Stomach (tissue), 8 donors: ENCODE measurements at regions not wholly inside any gene's neighbourhood (a gene's known extent, or its start where the extent isn't known, plus 50 kb on each side); places are given as distances from the start of the nearest gene placed in this dataset.
A peak's percentile ranks its signal among the peaks of the same experiment; 100 is the strongest.

Experiments
- DNase-seq, 2 donors: peaks; one replicate each; pipeline versions ENCODE4 v3.0.0 to v3.0.0-alpha.2; 2013 to 2019
- H3K27ac ChIP-seq, 5 donors: fragments of 200-600 bp in 4 of 5; sonication (generic) in 4 of 5; one replicate each; pipeline ENCODE4 v1.5.1; 2013 to 2019; ENCODE audit warnings: mild to moderate bottlenecking in 1 of 5, moderate library complexity in 1 of 5
- H3K27me3 ChIP-seq, 3 donors: fragments of 200-600 bp; sonication (generic); one replicate each; pipeline ENCODE4 v1.5.1; 2017 to 2019; ENCODE audit warnings: mixed run types in 1 of 3
- H3K36me3 ChIP-seq, 4 donors: fragments of 200-600 bp; sonication (generic); 1 replicate in 3 of 4; 2 replicates in 1 of 4; pipeline ENCODE4 v1.5.1; 2016 to 2019
- H3K4me1 ChIP-seq, 4 donors: fragments of 200-600 bp; sonication (generic); one replicate each; pipeline ENCODE4 v1.5.1; 2016 to 2019
- H3K4me3 ChIP-seq, 4 donors: fragments of 200-600 bp; sonication (generic) in 3 of 4; one replicate each; pipeline ENCODE4 v1.5.1; 2016 to 2019; ENCODE audit warnings: mild to moderate bottlenecking in 1 of 4
- H3K9me3 ChIP-seq, 4 donors: fragments of 200-600 bp; sonication (generic); one replicate each; pipeline ENCODE4 v1.5.1; 2016 to 2019
- EP300 ChIP-seq: sonication (generic); formaldehyde crosslinking; IDR thresholded peaks from one replicate; pipeline ENCODE4 v1.6.1; 2017; ENCODE audit warnings: antibody characterized with exemption
- POLR2A ChIP-seq, 4 donors: fragments of 450-650 bp; IDR thresholded peaks; one replicate each; pipeline ENCODE4 v1.6.1; 2016; ENCODE audit warnings: antibody characterized with exemption in 4 of 4, control low read depth in 2 of 4, mild to moderate bottlenecking in 1 of 4, moderate library complexity in 1 of 4
- POLR2AphosphoS5 ChIP-seq, 3 donors: sonication (generic); formaldehyde crosslinking; IDR thresholded peaks; one replicate each; pipeline ENCODE4 v1.6.1; 2016; ENCODE audit warnings: antibody characterized with exemption in 3 of 3
- WGBS, 5 donors: extraction: QIAGEN DNeasy Blood & Tissue Kit in 3 of 5; methylation state at CpG; one replicate each; pipeline versions ENCODE4 v1.1.5 to v1.1.7; 2013 to 2018; 5-methylcytosine and 5-hydroxymethylcytosine counted together
- intact Hi-C: fragments of 100-400 bp; cut with DNase I; formaldehyde crosslinking; loops from one replicate; pipeline ENCODE4 v1.15.1; 2023; ENCODE audit warnings: low total_unique reads
- TF ChIP-seq, protein P1 (sequence below), 7 experiments: fragments of 450-650 bp in 4 of 7; fragments of 200-600 bp in 3 of 7; sonication (generic) in 3 of 7; IDR thresholded peaks; one replicate each; pipeline ENCODE4 v1.5.1; 2016 to 2019; ENCODE audit warnings: antibody characterized with exemption in 7 of 7, control low read depth in 2 of 7, mild to moderate bottlenecking in 1 of 7
- donor health status: healthy with polysubstance abuse.
- donor health status: Bipolar disorder and iron deficiency.
- donor health status: healthy.

DNA sequence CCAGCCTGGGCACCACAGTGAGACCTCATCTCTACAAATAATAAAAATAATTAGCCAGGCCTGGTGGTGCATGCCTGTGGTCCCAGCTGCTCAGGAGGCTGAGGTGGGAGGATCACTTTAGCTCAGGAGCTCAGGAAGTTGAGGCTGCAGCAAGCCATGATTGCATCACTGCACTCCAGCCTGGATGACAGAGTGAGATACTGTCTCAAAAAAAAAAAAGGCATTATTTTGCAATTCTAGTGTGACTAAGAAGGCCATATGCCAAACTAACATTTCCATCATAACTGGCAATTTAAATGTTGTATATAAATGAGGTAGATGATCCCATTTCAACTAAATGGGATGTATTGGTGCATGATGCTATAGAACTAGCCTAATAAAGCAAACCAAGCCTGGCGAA, 632.8 kb upstream of the KLF12 start:
- no peak overlapping the region for H3K4me3 ChIP-seq
- no peak for TF ChIP-seq POLR2AphosphoS5 (IDR thresholded peaks at IDR 0.05)
- TF ChIP-seq, protein P1, sequence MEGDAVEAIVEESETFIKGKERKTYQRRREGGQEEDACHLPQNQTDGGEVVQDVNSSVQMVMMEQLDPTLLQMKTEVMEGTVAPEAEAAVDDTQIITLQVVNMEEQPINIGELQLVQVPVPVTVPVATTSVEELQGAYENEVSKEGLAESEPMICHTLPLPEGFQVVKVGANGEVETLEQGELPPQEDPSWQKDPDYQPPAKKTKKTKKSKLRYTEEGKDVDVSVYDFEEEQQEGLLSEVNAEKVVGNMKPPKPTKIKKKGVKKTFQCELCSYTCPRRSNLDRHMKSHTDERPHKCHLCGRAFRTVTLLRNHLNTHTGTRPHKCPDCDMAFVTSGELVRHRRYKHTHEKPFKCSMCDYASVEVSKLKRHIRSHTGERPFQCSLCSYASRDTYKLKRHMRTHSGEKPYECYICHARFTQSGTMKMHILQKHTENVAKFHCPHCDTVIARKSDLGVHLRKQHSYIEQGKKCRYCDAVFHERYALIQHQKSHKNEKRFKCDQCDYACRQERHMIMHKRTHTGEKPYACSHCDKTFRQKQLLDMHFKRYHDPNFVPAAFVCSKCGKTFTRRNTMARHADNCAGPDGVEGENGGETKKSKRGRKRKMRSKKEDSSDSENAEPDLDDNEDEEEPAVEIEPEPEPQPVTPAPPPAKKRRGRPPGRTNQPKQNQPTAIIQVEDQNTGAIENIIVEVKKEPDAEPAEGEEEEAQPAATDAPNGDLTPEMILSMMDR (IDR thresholded peaks at IDR 0.05): no peak
- no peak for TF ChIP-seq EP300
- no peak for TF ChIP-seq POLR2A (IDR thresholded peaks at IDR 0.05)
- intact Hi-C loops: no loop called here
- no peaks in the 10 kb centered on the region for H3K36me3 ChIP-seq
- H3K27ac ChIP-seq: no peak overlapping the region
- 90 to 98% (median 95%) methylated on average over 1 of the region's 1 CpG for WGBS, 5 donors
- H3K9me3 ChIP-seq: no peaks in the 10 kb centered on the region
- H3K27me3 ChIP-seq: no peaks in the 10 kb centered on the region
- no peaks in the 10 kb centered on the region for H3K4me1 ChIP-seq
- DNase-seq: no peak

DNA sequence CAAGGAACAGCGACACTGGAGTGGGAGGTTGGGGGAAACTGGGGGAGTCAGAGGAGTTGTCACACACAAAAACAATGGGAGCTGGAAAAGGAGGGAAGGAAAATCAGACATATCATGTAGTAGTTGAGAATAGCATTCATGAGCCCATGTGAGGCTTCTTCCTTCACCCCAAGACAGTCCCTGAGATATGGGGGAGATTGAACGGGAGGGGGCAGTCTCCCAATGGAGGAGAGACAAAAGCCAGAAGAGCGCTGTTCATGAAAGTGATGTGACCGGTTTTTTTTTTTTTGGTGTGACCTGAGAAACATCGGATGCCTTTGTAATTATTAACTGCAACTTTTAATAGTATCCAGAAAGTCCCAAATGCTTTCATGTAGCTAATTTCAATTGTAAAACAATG, 631.8 kb upstream of the KLF12 start:
- TF ChIP-seq, protein P1 (IDR thresholded peaks at IDR 0.05): no peak
- no peak for TF ChIP-seq POLR2AphosphoS5 (IDR thresholded peaks at IDR 0.05)
- TF ChIP-seq EP300: no peak
- TF ChIP-seq POLR2A (IDR thresholded peaks at IDR 0.05): no peak
- H3K9me3 ChIP-seq: no peaks in the 10 kb centered on the region

DNA sequence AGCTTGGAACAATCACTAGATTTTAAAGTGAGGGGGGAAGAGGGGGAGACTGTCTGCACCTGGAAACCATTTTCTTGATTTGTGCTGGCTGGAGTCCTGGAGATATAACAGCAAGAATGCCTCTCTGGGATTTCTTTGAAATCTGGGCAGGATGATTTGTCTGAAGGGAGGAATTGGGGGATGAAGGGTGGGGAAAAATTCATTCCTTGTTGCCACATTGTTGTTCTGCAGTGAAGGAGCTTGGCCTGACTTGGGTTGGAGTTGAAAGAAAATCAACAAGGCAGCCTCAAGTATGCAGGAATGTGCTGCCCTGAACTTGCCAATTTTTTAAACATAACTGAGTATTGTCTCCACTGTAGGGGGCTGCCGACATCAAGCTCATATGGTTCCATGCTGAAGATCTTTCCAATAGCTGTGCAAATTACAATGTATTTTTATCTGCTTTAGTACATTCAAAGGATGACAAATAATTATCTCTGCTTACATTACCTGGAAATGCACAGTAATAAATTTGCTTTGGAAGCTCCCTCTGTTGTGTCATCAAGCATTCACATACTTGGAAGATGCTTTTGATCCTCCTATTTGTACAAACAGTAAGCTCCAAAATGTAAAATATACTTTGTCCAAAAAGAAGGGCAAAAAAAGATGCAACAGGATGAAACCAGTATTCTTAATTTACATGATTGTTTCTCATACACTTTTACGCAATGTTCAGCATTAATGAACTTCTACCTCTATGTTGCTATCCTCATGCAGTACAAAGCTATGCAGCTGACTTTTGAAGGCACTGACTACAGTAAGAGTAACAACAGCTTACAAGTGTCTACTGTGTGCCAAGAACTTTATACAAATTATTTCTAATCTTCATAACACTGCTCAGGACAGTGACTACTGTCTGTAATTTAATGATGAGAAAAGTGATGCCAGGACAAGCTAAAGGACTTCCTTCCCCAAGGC, 627.9 kb upstream of the KLF12 start:
- Histone ChIP-seq H3K36me3 (no peaks in the 10 kb centered on the region), H3K4me3 (no peak overlapping the region), H3K27ac (no peak overlapping the region), H3K9me3 (no peaks in the 10 kb centered on the region), H3K4me1 (no peaks in the 10 kb centered on the region), H3K27me3 (no peaks in the 10 kb centered on the region)
- TF ChIP-seq EP300 (no peak), POLR2AphosphoS5 (IDR thresholded peaks at IDR 0.05) (no peak), POLR2A (IDR thresholded peaks at IDR 0.05) (no peak)
- TF ChIP-seq, protein P1 (IDR thresholded peaks at IDR 0.05): no peak
- intact Hi-C loops: no loop called here
- WGBS, 5 donors: 70 to 90% (median 86%) methylated on average over 2 of the region's 2 CpGs
- peak in 1 of 2 donors; percentile 47 for DNase-seq

More for the DNA sequence above, 631.8 kb upstream of the KLF12 start:
- H3K4me1 ChIP-seq: no peaks in the 10 kb centered on the region
- H3K27ac ChIP-seq: no peak overlapping the region
- H3K36me3 ChIP-seq: no peaks in the 10 kb centered on the region
- intact Hi-C loops: no loop called here
- no peaks in the 10 kb centered on the region for H3K27me3 ChIP-seq
- no peak overlapping the region for H3K4me3 ChIP-seq
- 68 to 84% (median 78%) methylated on average over 5 of the region's 5 CpGs for WGBS, 5 donors
- no peak for DNase-seq

DNA sequence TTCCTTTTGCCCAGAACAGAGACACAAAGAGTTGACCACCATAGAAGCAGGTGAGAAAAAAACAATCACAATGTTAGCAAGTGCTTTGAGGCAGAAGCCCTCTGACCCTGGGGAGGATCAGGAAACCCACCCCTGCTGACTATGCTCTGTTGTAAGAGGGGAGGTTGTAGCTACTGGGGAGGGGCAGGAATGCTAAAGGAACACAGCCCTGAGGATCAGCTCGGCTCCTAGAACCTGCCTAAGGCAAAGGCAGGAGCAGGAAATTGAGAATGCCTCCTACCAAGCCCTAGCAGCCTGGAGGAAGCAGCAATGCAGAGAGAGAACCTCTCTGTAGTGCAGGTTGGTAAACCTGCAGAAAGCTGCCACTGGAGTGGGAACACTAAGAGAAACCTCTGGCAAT, 624.0 kb upstream of the KLF12 start:
- H3K4me1 ChIP-seq: no peaks in the 10 kb centered on the region
- intact Hi-C loops: no loop called here
- TF ChIP-seq POLR2AphosphoS5 (IDR thresholded peaks at IDR 0.05): no peak
- TF ChIP-seq, protein P1 (IDR thresholded peaks at IDR 0.05): no peak
- TF ChIP-seq POLR2A (IDR thresholded peaks at IDR 0.05): no peak
- H3K27ac ChIP-seq: no peak overlapping the region
- no peaks in the 10 kb centered on the region for H3K36me3 ChIP-seq
- no peak for DNase-seq
- 15 to 60% (median 40%) methylated on average over 1 of the region's 1 CpG for WGBS, 5 donors
- H3K9me3 ChIP-seq: no peaks in the 10 kb centered on the region
- H3K27me3 ChIP-seq: no peaks in the 10 kb centered on the region
- no peak overlapping the region for H3K4me3 ChIP-seq
